ENCODE measurements at regions not wholly inside any gene's neighbourhood (a gene's known extent, or its start where the extent isn't known, plus 50 kb on each side); places are given as distances from the start of the nearest gene placed in this dataset.
A peak's percentile ranks its signal among the peaks of the same experiment; 100 is the strongest.

GRCh38 chr12:92226071-92226661 is 80.5 kb upstream of the BTG1 start:
- DNase-seq (ENCODE audit: low read depth), result no peak

DNA sequence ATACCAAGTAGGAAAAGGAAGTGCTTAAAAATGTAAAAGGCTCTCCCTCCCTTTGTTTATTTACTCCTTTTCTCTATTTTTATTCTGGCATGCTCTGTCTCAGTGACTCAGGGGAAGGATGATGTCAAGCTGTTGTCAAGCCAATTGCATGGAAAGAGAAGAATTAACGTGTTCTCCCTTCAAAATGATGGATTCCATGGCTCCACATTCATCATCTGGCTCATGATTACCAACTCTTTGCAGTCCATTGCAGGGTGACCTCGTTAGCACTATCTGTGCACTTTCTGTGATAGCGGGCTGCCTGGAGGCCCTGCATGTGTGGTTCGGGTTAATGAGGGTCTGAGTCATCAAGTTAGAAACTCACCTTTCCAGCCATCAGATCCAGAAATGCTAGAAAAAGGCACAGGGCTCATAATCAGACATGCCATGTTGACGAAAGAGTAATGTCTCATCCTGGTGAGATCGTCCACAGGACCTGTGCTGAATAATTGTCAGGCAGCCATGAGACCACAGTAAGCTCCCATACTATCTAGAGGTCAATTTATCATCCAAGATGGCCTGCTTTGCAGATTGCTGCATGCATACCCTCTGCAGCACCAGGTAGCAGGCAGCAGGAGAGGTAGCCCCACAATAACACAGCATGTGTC is 79.2 kb upstream of the BTG1 start:
- DNase-seq (ENCODE audit: low read depth), result no peak

GRCh38 chr12:92223481-92223880 is 77.8 kb upstream of the BTG1 start:
- DNase-seq (ENCODE audit: low read depth), result no peak

DNA sequence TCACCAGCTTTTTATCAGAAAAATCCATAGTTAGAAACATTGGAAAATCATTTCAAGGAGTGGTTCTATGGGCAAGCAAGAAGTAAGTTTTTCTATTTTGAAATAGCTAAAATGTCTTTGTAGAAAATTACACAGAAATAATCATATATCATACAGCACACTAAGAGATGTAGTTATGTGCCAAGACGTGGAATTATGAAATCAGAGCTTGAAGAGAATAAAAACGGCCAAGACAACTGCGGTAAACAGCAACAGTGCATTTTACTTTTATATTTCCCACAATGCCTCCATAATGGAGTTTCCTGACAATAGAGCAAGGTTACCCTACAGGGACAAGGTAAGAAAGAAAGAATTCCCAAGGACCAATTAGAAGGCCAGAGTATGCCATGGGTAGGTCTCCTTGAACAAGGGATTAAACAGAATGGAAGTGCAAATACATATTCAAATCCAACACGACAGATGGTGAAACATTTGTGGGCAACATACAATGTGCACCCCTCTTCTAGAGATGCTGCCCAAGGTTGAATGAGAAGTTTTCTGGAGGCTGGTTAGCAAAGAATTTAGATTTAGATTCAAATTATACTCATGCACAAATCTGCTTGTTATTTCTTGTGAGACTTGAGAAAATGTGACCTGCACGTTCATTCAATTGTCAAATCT is 76.1 kb upstream of the BTG1 start:
- DNase-seq (ENCODE audit: low read depth), result no peak

DNA sequence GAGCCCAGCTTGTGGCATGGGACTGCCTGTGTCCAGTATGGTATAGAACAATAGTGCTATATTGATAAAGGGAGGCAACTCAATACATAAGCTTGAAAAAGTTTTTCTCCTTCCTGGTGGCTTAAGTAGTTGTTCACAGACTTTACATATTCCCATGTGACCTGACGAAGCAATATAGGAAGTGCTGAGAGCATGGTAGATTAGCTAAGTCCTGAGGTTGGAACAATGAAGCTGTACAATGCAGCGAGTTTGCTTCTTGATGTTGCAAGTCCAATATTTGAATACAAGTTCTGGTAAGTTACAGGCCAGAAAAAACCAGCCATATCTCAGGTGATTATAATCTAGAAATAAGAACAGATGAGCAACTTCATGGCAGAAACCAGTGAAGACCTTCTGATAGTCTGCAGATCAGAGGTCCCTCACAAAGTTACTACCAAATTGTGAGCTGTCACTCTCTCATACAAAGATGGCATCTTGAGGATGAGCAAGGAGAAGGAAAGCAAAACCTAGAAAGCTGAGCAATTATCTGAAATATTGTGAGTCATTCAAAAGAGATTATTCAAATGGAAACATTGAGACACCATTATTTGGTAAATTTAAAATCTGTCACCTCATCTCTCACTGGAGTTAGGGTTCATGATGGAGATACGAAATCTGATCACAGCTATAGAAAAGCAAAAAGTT is 72.9 kb upstream of the BTG1 start:
- no peak for DNase-seq (ENCODE audit: low read depth)

DNA sequence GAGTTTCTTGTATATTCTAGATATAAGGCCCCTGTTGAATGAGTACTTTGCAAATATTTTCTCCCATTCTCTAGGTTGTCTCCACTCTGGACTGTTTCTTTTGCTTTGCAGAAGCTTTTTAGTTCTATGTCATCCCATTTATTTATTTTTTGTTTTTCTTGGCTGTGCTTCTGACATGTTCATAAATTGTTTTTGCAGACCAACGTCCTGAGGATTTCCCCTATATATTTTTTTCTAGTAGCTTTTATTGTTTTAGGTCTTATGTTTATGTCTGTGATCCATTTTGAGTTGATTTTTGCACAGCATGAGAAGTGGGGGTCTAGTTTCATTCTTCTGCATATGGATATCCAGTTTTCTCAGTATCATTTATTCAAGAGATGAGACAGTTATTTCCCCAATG is 70.4 kb upstream of the BTG1 start:
- DNase-seq (ENCODE audit: low read depth), result no peak

DNA sequence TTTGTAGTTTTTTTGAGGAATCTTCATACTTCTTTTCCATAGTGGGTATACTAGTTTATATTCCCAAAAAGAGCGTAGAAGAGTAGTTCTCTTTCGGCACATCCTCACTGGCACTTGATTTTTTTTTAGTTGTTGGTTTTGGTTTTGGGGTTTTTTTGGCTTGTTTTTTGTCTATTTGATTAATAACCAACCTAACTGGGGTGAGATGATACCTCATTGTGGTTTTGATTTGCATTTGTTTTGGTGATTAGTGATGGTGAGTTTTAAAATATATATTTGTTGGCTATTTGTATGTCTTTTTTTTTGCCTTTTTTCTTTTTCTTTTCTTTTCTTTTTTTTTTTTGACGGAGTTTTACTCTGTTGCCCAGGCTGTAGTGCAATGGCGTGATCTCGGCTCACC is 69.7 kb upstream of the BTG1 start:
- DNase-seq (ENCODE audit: low read depth), result no peak

- DNase-seq (ENCODE audit: low read depth), result no peak
Observed at GRCh38 chr12:92213166-92213565, 67.5 kb upstream of the BTG1 start.

GRCh38 chr12:92210071-92210470 is 64.4 kb upstream of the BTG1 start:
- DNase-seq (ENCODE audit: low read depth), result no peak

- peak; percentile 22 for DNase-seq (ENCODE audit: low read depth)
Observed at GRCh38 chr12:92208613-92209121, 63.0 kb upstream of the BTG1 start.

DNA sequence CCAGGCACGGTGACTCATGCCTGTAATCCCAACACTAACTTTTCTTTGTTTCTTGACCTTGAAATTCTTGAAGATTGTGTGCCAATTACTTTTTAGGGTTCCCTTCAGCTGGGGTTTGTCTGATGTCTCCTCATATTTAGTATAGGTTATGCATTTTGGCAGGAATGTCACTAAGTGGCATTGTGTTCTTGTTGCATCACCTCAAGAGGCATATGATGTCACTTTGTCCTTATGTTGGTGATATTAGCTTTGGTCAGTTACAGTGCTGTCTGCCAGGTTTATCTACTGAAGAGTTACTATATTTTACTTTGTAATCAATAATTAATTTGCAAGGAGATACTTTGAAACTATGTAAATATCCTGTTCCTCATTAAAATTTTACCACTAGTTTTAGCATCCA is 61.0 kb upstream of the BTG1 start:
- DNase-seq (ENCODE audit: low read depth), result no peak

DNA sequence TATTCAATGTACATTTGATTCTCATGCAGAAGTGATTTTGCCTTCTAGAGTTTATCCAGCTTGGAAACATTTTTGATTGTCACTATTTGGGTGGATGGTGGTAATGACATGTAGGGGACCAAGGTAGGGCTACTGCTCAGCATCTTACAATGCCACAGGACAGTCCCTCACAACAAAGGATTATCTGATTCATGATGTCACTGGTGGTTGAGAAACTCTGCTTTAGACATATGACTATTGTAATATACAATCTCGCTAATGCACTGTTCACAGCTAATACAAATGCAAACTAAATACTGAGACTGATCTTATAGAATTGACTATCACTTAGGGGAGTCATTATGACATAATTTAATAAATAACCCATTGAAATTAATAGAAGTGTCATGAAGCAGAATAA is 60.4 kb upstream of the BTG1 start:
- no peak for DNase-seq (ENCODE audit: low read depth)

- DNase-seq (ENCODE audit: low read depth), result no peak
Observed at GRCh38 chr12:92199819-92200576, 54.4 kb upstream of the BTG1 start.

- DNase-seq (ENCODE audit: low read depth), result no peak
Observed at GRCh38 chr12:92197815-92198214, 52.2 kb upstream of the BTG1 start.

- DNase-seq (ENCODE audit: low read depth), result no peak
Observed at GRCh38 chr12:92196368-92196767, 50.7 kb upstream of the BTG1 start.
